HG03378 (cell line): ENCODE measurements at regions not wholly inside any gene's neighbourhood (a gene's known extent, or its start where the extent isn't known, plus 50 kb on each side); places are given as distances from the start of the nearest gene placed in this dataset.

Experiments used
- ATAC-seq: cut with Tn5 transposase; IDR thresholded peaks from one replicate; pipeline ENCODE4 v1.9.1; 2021; ENCODE audit warnings: mild to moderate bottlenecking, moderate library complexity; ENCODE audit not compliant: unreplicated experiment

DNA sequence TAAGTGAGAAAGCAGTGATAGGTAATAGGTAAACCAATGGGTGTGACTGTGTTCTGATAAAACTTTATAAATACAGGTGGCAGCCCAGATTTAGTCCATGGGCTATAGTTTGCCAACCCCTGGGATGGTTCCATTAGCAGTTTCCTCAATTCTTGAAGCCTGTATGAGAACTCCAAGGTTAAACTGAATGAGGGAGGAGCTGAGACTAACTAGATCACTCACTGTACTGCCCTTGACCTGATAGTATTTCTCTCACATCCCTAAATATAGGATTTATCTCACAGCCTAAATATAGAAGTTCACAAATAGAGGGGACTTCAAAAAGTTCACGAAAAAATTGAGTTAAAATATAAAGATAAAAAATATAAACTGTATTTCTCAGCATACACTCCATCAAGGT is 439.6 kb upstream of the CCDC196 start:
- ATAC-seq, result no peak

DNA sequence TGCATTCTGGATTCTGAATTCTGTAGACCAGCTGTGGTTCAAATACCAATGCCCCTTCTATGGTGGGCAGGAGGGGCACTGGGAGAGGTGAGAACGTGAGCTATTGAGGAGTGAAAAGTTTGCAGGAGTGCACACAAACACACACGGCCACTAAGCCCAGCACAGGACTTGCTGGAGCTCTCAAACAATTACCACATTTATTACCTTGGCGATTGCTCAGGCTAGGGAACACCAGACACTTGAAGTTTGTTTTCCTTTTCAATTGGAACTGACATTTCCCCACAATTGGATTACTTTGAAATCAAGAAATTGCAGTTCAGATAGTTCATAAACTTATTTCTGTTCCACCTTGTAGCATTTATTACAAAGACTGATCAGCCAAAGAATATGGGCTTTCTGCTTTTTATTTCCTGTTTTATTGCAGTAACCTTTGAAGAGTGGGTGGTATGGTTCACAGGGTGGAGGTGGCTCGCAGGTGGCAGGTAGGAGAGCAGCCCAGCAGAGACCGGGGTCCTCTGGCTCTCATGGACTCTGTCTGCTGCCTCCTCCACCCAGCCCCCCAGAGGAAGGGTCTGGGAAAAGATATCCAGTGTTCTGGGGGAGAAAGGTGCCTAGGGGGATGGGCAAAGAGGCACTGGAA is 429.8 kb upstream of the CCDC196 start:
- no peak for ATAC-seq

DNA sequence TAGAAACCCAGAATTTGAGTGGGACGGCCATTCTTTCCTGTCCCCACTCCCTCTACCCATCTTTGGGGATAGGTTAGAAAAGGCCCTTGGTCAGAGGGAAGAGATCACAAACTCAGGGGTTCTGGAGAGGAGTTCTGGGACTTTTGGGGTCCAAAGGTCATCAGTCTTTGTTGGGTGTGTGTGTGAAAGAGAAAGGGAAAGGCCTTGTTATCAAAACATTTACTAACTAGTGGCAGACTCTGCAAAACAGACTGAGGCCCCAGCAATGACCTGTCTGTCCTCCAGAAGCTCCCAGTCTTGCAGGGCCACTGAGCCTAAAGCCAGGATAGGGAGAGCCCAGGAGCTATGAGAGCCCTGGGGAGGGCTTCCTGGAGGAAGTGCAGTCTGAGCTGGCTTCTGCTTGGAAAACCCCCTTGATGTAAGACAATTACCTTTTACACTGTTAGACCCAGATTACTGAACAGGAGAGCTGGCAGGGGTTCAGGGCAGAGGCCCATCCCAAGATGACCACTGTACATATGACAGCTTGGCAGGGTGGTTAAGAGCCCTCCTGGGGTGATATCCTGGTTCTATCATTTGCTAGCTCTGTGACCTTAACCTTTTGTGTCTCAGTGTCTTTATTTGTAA is 429.1 kb upstream of the CCDC196 start:
- ATAC-seq, result no peak

DNA sequence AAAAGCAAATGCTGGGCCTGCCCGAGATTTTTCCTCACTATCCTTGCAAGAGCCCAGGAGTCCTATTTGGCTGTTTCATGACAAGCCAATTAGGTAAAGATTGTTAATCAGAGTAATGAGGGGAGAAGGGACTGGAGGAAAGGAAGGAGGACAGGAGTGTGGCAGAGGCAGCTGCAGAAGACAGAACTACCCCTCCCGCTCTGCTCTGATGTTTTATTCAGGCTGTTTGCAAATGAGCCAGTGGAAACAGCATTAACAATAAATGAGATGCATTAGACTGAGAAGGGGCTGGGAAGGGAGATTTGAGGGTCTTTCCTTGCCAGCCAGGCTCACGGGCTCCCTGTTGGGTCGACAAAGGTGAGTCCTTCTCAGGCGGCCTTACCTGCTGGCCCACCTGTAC is 421.0 kb upstream of the CCDC196 start:
- ATAC-seq, result no peak

DNA sequence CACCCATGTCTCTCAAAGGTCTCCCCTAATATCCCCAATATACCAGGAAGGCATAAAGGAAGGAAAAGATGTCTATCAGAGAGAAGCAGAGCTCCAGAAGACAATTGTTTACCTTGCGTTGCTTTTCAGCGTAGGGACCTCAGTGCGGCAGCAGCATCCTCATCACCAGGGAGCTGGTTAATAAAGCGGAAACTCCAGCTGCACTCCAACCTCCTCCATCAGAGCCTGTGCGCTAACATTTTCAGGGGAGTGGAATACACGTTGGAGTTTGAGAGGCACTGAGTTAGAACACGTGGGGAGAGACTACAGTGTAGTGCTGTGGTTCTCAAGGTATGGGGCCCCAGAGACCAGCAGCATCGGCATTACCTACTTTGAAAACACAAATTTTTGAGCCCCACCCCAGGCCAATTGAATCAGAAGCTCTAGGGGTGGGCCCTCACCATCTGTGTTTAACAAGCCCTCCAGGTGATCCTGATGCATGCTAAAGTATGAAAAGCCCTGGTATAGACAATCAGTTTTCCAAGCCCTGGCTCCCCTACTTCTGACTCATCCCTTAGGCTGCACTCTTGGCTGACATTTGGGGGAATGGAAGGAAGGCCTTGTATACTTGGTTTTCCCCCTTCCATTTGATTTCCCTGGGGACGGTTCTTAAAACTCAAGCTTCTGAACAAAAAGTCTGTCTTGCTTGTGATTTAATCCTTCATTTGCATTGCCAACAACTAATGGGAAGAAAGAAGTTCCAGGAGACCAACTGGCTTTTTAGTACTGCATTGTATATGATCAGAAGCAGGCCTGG is 419.0 kb upstream of the CCDC196 start:
- no peak for ATAC-seq

DNA sequence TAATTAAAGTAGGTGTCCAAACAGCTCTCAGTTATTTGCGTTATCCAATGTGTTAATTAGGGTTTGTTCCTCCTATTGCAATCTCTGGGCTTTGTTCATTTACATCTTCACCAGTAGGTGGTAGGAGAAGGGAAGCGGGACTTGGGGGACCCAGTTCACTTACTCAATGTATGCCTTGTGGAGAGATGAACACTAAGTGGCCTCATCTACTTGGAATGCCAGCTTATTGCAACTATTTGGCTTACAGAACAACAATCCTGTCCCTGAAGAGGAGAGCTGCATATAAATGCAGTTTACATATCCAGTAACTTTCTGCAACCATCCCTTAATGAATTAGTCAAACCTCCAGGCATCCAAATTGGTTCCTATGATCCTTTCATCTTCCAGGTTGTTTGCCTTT is 417.1 kb upstream of the CCDC196 start:
- ATAC-seq, result no peak

DNA sequence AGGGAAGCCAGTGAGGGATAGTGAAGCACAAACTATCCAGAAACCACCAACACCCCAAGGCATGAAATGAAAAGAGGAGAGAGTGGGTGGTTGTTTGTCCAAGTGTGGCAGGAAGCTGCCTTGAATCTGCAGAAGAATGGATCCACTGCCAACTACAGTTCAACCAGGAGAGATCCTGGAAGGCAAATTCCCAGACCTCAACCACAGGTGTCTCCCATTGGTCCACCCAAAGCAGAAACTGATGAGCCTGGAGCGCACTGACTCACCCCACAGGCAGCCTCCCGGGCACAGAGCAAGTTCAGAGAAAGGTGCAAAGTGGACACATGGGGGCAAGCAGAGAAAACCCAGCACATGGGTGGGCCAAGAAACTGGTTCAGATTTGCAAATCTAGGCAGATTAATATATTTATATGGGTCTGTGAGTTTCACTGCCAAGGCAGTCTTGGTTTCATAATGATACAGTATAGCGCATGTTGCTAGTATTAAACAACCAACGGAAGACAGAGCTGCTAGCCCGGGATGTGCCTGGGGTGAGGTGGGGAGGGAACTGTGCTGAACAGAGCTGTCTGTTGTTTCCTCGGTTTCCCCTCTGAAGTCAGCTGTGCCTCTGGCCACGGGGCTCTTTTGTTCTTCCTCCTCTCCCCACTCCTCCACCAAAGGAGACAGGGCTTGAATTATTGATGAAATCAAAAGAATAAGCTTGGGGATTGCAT is 416.2 kb upstream of the CCDC196 start:
- ATAC-seq, result no peak

DNA sequence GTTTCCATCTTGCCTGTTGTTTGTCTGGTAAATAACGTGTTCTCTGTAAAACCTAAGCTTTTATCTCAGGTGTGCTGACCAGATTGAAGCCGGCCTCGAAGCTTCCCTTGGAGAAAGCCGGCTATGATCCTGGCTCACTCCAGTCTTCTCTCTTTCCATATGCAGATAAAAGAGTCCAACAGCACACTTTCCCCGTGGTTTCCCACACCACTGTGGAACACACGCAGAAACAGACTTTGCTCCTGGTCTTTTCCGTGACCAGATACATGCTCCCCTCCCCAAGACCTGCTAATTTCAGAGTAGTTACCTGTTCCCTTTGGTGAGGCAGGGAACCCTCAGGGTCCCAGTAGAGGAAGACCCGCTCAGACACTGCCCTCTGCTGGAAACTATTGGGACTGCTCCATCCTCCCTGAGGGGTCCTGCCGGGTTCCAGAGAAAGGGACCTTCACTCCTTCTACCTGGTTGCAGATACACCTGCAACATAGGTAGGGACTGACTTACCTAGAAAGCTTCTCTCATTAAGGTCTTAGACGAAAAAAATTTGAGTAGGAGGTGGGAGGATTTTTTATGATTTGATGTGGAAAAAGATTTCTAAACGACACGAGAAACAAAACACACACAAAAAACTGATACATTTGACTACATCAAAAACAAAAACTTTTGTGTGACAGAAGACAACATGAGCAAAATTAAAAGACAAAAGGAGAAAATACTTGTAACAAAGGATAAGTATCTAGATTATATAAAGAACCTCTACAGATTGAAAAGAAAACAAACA is 415.4 kb upstream of the CCDC196 start:
- no peak for ATAC-seq

DNA sequence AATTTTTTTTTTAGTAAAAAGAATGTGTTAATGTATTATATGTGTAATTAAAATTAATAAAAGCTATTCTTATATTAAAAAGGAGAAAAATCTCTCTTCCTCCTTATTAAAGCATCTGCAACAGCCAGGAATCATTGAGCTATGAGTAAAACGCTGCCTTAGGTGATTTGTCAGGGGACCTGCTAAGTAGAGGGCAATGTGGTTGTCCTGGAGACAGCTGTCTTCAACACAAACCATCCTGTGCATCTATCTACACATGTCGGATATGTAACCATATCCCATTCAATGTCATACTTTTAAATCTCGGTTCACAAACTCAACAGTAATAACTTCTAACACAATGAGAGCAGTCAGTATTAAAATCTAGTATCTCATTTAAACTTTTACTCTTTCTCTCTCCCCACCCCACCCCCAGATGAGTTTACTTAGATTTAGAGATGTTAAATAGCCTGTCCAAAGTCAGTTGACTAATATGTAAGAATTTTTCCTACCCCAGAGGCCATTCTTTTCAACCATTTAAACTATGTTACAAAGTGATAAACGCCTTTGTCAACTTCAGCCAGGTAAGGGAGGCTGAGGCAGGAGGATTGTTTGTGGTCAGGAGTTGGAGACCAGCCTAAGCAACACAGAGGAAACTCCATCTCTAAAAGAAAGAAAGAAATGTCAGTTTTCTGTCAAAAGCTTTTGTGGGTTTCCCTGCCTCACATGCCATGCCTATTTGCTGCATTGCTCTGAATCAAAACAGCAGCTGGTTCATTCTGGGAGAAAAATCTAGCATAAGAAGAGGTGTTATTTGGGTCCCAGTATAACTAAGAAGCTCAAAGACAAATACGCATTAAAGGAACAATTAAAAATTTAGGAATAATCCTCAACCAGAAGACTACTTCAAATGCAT is 413.7 kb upstream of the CCDC196 start:
- ATAC-seq, result no peak

DNA sequence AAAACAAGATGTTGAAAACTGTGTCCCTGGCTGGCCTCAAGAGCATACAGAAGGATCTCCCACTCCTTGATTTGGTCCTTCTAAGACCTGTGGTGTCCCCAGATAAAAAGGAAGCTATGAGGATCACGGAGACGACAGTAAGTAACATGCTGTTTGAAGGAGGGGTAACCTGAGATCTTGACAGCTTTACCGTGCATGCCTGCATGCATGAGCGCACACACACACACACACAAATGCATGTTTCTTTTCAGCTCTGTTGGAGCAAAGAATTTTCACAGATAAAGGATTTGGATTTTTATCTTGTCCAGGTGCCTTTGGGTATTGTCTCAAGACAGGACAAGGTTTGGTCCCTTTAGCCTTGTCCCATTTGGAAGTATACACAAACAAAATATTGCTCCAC is 411.6 kb upstream of the CCDC196 start:
- ATAC-seq, result no peak

DNA sequence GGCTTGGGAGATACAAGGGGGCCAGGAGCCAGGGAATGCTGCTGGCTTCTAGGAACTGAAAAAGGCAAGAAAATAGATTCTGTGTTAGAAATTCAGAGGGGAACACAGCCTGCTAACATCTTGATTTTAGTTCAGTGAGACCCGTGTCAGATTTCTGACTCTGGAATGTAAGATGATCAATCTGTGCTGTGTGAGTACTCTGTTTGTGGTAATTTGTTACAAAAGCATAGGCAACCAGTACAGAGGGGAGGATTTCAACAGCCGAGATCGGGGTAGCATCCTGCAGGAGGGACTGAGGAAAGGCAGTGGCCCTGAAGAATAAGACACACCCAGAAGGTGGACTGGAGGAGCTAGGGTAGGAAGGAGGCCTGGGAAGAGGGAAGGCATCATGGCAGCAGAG is 410.0 kb upstream of the CCDC196 start:
- no peak for ATAC-seq

DNA sequence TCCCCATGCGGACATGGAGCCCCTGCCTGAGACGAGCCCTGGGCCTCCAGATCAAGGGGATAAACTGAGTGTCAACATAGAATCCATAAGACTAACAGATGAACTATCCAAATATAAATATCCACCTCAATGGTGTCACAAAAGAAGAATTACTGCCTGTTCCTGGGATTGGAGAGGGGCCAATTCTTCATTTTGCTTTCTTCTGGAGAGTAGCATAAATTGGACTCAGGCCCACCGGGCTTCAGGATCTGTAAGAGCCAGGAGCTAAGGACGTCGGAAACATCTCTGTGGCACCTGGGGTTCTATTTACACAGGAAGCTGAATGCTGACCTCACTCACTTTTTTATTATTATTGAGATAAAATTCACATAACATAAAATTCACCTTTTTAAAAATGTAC is 408.2 kb upstream of the CCDC196 start:
- ATAC-seq, result no peak

DNA sequence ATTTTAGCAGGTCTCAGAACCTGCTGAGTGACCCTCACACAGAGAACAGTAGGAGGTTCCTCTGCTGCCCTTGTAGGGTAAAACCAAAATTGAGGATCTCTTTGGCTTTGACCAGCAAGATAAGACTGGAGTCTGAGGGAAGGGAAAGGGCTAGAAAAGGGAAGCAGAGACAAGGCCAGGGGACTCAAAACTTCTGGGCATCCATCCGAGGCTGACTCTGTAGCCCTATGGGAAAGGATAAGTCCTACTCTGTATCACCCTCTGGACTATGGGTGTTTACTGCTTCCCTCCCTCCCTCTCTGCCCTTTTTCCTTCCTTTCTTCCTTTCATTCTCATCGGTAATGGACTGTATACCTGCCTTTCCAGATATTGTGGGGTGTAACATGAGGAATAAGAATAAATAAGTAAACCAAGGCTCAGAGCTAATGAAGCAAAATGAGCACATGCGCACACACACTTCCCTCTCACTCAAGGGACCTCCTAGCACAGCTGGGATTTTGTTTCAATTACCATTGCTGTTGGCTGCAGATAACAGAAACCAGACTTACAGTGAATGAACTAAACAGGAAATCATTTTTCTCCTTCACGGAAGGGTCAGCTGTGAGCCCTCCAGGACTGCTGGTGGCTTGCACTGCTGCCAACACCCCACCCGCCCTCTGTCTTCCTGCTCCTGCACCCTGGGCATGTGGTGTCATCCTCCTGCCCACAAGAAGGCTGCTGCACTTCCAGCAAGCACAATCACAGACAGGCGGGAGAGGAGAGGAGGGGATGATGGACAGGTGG is 404.4 kb upstream of the CCDC196 start:
- no peak for ATAC-seq

DNA sequence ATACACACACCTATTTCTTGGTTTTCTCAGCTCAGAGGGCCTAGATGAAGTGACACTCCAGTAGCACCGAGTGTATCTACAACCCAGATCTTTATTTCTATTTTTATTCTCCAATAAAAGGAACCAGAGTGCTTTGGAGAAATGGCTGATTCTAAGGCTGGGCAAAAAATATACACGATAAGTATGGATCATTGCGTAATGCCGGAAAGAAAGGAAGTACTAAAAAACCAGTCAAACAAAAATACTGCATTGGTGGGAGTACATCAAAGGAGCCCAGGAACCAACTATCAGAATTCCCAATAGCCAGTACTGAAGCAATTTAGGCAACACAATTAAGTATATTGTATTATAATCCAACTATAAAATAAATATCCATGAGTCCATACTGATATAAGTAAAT is 400.9 kb upstream of the CCDC196 start:
- no peak for ATAC-seq

DNA sequence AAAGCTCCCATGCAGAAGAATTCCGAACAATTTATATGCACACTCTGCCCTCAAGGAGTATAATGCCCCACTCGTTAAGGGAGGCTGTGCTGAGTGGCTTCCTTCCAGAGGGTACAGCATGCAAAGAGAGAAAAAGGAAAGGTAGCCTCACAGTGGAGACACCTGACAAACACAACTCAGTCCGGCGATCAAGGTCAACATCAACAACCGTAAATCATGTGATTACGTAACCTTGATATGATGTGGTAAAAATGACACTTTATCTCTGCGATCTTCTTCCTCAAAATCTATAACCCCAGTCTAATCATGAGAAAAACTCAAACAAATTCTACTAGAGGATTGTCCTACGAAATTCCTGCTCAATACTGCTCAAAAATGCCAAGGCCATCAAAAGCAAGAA is 400.5 kb upstream of the CCDC196 start:
- ATAC-seq, result no peak

DNA sequence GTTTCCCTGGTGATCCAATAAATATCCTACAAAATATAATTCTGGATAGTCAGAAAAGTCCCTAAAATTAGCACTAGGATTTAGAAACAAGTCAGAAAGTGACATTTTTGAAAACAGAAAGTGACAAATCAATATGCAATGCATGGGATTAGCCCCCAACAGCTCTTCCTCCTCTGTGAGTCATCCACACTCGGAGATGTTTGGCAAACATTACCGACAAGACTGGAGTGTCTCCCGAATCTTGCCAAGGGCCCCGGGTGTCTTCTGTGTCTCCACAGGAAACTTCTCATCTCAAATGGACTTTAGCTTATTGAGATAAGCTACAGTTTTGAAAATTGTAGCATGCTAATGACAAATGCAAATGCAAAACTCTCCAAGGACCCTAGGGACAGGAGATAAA is 398.9 kb upstream of the CCDC196 start:
- ATAC-seq, result no peak

DNA sequence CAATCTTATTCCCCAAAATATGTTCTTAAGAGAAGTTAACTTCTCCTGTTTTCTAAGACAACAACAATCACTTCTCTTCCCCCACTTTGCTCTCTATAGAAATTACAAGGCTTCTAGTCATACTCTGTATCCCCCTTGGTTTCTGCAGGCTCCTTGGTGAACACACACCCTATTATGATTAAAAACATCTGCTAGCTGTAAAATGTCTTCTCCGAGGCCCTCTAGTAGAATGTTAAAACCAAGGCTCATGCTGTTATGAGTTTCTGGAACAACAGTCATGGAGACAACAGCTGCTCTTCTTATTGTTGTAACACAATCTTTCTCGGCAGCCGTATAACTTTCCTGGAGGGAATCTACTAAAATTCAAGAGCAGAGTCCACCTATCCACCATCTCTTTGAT is 397.5 kb upstream of the CCDC196 start:
- no peak for ATAC-seq

DNA sequence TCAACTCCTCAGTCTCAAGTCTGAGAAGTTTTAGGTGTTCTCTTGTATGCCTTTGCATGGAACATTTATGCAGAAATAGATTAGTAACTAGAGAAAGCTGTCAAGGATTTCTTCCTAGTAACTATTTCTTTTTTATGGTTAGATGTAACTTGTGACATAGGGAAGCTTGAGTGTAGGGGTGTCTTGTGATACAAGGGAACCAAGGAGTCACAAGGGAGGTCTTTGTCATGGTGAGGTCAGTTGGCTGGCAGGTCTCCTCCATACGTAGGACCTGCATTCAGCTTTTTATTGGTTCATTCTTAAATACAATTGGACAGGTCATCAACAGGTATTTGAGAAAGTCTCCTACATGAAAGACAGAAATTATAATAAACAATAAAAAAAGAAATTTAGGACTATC is 394.0 kb upstream of the CCDC196 start:
- no peak for ATAC-seq

DNA sequence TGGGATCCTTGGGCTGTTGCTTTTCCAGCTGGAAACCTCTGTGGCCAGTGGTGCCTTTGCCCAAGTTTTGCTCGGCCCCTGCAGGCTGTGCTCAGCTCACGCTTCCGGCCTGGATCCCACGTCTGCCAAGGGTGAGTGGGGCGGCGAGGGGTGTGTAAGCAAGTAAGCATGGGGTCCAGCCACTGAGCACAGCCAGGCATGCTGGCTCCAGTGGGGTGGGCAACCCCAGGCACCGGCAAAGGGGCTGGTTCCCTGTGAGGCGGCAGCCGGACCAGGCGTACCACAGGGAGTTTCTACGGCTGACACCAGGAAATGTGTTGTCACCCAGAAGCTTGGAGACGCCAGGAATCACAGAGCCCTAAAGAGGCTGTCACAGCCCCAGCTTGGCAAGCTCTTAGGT is 393.4 kb upstream of the CCDC196 start:
- ATAC-seq, result no peak
